H1 (cell line): ENCODE measurements at regions not wholly inside any gene's neighbourhood (a gene's known extent, or its start where the extent isn't known, plus 50 kb on each side); places are given as distances from the start of the nearest gene placed in this dataset.

Source experiments
- ATF3 ChIP-seq: IDR thresholded peaks from 2 replicates; pipeline ENCODE4 v1.6.1; 2011; ENCODE audit warnings: low read depth, mild to moderate bottlenecking, low read length; ENCODE audit not compliant: insufficient read depth
- BACH1 ChIP-seq: IDR thresholded peaks from 2 replicates; pipeline ENCODE4 v1.6.1; 2012; ENCODE audit warnings: low read length, improper control_type of control experiment
- EGR1 ChIP-seq: IDR thresholded peaks from 2 replicates; pipeline ENCODE4 v1.6.1; 2011; ENCODE audit warnings: low read depth, low read length, borderline replicate concordance
- JUN ChIP-seq: IDR thresholded peaks from 2 replicates; pipeline ENCODE4 v1.6.1; 2011; ENCODE audit warnings: low read depth, mild to moderate bottlenecking, improper control_type of control experiment, low read length
- POU5F1 ChIP-seq: IDR thresholded peaks from 2 replicates; pipeline ENCODE4 v1.6.1; 2011; ENCODE audit warnings: low read depth, mild to moderate bottlenecking, low read length, moderate library complexity

- no peak for TF ChIP-seq JUN
- no peak for TF ChIP-seq BACH1
- no peak for TF ChIP-seq POU5F1
- no peak for TF ChIP-seq EGR1
- no peak for TF ChIP-seq ATF3
Observed at GRCh38 chr10:52615756-52616394, 156.7 kb downstream of the MBL2 start (continued).
